GM21390 (cell line): ENCODE measurements at regions not wholly inside any gene's neighbourhood (a gene's known extent, or its start where the extent isn't known, plus 50 kb on each side); places are given as distances from the start of the nearest gene placed in this dataset.

ENCODE experiments used
- ATAC-seq: cut with Tn5 transposase; IDR thresholded peaks from one replicate; pipeline ENCODE4 v1.9.1; 2021; ENCODE audit not compliant: unreplicated experiment

GRCh38 chr14:55927028-55927427 lies 191.2 kb upstream of the PELI2 start:
- ATAC-seq: no peak

DNA sequence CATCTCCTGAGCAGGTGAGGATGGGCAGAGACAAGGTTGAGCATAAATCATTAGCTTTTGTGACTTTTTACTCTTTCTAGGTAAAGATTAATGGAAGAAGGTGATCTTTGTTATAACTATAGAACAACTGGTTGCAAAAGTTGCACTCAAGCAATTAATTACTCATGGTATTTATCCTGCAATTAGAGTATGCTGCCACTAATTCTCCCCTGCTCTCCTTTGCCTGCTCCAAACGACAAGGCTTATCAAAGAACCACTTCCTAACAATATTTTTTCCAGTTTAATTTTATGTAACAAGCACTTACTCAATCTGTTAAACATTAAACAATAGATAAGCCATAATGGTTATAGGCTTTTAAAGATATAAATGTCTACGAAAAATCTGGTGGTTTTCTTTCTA lies 189.9 kb upstream of the PELI2 start:
- ATAC-seq: no peak

DNA sequence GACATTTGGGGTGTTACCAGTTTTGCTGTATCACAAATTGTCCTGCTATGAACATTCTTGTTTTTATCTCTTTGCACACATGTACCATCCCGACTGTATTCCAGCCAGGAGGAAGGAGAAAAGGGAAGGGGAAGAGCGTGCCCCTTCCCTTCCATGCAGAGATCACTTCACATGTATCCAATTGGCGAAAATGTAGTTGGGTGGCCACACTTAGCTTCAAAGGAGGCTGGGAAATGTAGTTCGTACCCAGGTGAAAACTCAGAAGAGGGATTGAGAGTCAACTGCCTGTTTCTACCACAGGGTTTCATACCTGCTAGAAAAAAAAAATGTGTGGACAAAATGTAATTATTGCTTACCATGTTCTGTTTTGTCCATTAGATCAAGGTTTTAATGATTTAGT lies 189.1 kb upstream of the PELI2 start:
- no peak for ATAC-seq

GRCh38 chr14:55930016-55930784 lies 188.0 kb upstream of the PELI2 start:
- ATAC-seq: no peak

- ATAC-seq: no peak
Measured at GRCh38 chr14:55936691-55937090, 181.5 kb upstream of the PELI2 start.

DNA sequence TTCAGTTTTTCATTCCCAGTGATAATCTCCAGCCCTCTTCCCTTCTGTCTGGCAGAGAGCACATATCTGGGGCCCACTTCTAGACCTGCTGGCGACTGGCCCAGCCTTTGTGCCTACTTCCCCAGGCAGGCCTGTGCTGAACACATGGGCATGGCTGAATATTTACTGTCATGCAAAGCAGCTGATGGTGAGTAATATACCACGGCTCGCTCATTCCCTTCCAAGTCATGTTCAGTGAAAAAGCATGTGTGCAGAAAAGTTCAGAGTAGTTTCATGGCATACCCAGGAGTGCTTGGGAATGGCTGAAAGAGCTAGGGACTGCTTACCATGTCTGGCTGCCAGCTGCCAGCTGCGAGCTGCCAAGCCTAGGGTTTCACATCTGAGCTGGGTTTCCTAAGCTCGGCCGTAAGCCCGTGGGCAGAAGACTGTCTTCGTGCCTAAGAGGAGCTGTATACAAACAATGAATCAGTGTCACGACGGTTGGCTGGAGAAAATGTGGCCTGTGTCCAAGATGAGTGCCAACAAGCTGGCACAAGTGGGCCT lies 179.9 kb upstream of the PELI2 start:
- no peak for ATAC-seq

GRCh38 chr14:55942076-55942654 lies 176.0 kb upstream of the PELI2 start:
- no peak for ATAC-seq

DNA sequence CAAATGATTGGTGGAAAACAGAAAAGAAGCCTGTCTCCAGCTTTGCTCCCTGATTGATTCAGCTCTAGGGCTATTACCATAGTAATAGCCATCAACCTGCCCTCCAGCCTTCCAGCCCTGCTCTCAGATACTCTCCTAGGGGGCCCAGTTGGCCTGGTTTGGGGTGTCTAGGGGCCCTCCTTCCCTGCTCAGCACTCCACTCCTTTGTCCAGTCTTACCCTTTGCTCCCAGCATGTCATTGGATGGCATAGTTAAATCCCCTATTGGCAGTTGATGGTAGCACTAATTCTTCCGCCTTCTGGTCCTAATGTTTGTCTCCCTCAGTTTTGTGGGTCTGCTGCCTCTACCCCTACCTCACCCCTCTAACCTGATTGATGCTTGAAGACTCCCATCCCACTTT lies 175.4 kb upstream of the PELI2 start:
- ATAC-seq: no peak

GRCh38 chr14:55944757-55945156 lies 173.5 kb upstream of the PELI2 start:
- ATAC-seq: no peak

DNA sequence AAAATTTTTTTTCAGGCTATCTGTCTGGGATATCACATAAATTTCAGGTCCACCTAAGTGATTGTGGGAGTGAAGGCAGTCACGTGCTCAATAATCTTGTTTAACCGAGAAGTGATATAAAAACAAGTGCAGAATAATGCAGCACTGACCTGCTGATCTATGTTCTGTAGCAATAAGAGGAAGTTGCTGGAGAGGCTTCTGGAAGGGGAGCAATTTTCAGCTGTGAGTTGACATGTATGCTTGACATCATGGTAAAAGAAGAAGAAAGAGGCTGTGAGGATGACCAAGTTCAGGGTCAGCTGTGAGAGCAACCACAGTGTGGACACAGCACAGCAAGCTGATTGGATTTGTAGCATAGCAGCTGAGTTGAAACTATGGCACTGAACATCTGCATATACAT lies 172.0 kb upstream of the PELI2 start:
- no peak for ATAC-seq

DNA sequence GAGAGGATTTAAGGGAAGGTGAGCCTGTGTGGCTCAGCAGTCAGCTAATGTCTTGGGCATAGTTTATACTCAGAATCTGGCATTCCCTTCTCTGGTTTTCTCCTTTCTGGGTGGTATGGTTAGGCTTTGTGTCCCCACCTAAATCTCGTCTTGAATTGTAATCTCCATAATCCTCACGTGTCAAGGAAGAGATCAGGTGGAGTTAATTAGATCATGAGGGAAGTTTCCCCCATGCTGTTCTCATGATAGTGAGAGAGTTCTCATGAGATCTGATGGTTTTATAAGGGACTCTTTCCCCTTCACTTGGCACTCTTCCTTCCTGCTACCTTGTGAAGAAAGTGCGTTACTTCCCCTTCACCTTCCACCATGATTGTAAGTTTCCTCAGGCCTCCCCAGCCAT lies 169.8 kb upstream of the PELI2 start:
- ATAC-seq: no peak

DNA sequence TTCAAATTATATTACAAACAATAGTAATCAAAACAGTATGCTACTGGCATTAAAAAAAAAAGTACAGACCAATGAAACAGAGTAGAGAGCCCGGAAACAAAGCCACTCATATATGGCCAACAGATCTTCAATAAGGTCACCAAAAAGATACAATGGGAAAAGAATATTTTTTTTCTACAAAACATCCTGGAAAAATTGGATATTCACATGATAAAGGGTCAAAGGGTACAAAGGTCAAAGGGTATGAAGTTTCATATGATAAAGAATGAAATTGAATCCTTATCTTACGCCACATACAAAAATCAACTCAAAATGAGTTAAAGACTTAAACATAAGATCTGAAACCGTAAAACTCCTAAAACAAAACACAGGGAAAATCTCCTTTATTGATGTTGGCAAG lies 168.5 kb upstream of the PELI2 start:
- ATAC-seq: no peak

DNA sequence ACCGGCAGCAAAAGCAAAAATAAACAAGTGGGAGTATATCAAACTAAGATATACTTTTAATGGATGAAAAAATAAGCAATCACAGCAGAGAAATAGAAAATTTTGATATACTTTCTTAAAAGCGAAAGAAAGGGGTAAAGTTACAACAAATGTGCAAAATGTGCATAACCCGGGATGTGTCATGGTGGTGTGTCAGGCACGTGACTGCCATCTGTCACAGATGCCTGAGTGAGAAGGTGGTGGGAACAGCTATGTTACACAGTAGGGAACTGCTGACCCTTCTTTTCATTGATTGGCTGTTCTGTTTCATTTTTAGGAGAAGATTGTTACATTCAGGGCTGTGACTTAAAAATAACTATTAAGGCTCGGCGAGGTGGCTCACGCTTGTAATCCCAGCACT lies 168.1 kb upstream of the PELI2 start:
- no peak for ATAC-seq

DNA sequence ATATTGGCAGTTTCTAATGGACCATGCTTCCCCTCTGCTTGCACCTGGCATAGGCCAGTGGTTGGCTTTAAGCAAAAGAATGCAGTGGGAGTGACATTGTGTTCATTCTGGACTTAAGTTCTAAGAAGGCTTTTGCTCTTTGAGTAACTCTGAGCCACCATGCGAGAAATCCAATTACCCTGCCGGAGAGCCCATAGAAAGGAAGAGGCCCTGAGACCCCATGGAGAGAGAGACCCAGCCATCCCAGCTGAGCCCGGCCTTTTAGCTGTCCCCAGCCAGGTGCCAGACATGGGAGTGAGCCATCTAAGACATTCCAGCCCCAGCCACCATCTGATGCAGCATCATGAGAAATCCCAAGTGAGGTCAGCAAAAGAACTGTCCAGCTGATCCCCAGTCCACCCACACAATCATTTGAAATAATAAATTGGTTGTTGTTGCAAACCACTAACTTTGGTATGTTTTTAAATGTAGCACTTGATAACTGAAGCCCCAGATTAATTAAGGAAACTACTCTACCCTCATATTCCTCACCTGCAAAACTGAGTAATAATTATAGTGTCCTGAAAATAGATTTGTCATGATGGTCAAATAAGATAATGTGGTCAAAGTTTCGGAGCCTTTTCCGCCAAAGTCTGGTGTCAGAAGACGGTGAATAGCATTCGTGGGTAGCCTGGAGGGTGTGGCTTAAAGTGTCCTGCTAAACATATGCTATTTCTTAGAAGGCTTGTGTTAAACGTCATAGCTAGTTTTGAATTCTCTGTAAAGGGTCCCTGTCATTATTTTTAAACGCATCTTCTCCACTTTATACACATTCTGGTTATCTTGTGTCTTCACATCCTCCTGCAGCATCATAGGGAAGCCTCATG lies 166.6 kb upstream of the PELI2 start:
- no peak for ATAC-seq

DNA sequence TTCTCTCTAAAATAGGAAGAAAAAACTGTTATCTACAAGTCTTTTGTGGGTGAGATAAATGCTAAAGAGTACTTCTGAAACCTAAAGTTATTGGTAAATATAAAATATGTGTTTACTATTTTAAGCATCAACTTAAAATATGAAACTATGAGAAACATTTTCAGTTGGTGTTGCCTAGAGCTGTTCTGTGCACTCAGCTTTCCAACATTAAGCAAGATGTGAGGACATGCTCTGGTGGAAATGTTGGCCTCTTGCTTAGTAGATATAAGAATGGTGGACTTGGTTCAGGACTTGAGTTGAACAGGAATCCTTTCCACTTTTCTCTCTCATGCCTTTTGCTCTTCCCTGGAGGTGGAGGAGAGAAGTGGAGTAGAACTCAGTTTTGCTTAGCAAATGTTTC lies 164.1 kb upstream of the PELI2 start:
- no peak for ATAC-seq

DNA sequence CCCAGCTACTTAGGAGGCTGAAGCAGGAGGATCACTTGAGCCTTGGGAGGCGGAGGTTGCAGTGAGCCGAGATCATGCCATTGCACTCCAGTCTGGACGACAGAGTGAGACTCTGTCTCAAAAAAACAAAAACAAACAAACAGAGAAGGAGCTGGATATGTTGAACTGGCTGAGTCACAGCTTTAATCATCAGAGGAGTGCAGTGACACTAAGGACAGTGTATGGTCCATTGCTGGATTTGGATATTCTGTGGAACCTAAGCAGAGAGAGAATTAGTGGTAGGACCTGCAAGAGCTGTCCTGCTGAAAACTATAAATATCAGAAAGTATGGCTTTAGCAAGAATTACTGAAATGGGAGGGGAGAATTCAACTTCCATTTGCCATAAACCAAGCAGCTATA lies 163.0 kb upstream of the PELI2 start:
- no peak for ATAC-seq

DNA sequence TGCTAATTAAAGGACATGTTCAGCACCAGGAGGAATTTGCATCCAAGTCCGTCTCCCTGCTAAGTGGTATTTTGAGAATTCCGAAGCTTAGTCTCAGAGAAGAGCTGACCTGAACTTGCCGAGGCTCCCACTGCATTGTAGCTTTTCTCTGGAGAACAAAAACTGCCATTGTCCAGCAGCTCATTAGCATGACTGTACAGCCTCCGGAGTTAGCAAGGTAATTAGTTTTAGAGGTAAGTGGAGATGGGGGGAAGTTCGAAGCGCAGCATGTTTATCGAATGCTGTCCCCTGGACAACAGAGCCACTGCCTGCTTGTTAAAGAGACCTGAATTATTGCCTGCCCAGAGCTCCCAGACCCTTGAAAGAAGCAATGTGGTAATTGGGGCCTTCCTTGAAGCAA lies 160.3 kb upstream of the PELI2 start:
- ATAC-seq: no peak

GRCh38 chr14:55963295-55963694 lies 154.9 kb upstream of the PELI2 start:
- no peak for ATAC-seq

GRCh38 chr14:55964091-55964490 lies 154.1 kb upstream of the PELI2 start:
- ATAC-seq: no peak

DNA sequence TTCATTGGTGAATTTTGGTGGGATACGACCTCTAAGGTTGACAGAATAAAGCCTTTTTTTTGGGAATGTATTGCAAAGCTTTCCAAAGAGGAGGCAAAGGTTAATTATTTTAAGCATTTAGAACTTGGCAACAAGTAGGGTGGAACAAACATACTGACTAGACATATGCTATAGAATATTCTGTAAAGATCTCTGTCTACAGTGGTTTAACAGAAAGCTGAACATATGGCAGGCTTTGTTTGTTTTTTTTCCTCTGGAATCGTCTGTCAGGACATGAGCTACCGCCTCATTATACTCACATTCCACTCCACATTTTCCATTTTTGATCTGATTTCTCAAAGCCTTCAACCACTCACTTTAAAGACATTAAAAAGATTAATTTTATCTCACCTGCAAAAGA lies 153.4 kb upstream of the PELI2 start:
- no peak for ATAC-seq

DNA sequence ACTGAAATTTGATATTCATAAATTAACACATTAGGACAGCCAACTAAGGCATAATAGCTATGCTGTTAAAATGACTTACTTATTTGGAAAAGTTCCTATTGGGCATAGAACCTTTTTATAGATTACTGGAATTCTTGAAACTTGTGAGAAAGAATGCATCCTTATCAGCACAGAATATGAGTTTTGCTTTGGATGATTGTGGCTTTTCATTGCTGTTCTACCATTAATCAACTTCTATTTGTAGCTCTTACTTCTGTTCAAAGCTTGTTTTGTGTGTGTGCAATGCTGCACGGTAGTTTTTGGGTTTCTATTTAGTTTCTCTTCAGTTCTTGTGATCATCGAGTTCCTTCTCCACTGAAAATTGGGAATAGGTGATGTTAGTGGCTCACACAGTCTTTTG lies 152.4 kb upstream of the PELI2 start:
- no peak for ATAC-seq

DNA sequence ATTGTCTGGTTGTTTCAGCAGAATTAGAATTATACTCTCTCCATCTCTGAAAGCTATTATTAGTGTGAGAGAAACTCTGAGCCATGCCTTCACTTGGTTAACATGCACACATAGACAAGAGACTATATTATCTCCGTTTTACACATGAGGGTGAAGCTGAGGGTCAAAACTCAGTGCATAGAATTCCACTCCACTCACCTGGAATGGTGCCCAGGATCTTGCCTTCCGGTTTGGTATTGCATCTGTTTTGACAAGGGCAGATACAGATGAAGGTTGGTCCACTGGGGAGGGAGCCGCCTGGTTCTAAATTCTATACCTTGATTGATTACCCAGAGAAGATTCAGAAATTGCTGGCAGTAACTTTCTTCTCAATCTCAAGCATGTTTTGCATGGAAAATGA lies 149.5 kb upstream of the PELI2 start:
- ATAC-seq: no peak
